ENCODE measurements at regions not wholly inside any gene's neighbourhood (a gene's known extent, or its start where the extent isn't known, plus 50 kb on each side); places are given as distances from the start of the nearest gene placed in this dataset.

DNA sequence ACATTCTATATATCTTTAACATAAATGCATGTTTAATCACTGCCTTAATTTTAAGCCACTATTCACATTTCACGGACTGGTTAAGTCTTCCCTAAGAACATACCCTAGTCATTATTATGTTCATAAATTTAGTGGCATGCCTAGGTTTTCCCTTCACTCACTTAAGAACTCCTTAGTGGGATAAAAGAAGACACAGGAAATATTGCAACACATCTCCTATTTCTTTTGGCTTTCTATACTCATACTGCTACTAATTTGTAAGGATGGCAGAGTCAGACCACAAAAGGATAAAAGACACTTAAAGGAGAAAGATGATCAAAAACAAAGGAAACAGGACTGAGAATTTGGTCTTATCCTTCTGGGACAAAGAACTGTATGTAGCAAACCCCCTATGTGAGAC, 951.4 kb downstream of the SORCS3 start:
- no peak for TF ChIP-seq BRCA1 (IDR thresholded peaks at IDR 0.05; ENCODE audit: low read depth, low read length)
- TF ChIP-seq TAF1 (IDR thresholded peaks at IDR 0.05; ENCODE audit: low read depth, low read length) = no peak
- no peak for TF ChIP-seq NANOG (IDR thresholded peaks at IDR 0.05; ENCODE audit: insufficient read depth, low read depth, low read length, poor library complexity, severe bottlenecking)
- TF ChIP-seq SAP30 (IDR thresholded peaks at IDR 0.05; ENCODE audit: insufficient read depth, insufficient replicate concordance, low read length) = no peak
- no peak for TF ChIP-seq KDM4A (IDR thresholded peaks at IDR 0.05; ENCODE audit: low read depth, low read length, severe bottlenecking)
- no peak for TF ChIP-seq CREB1 (IDR thresholded peaks at IDR 0.05)
- no peak for TF ChIP-seq RAD21 (IDR thresholded peaks at IDR 0.05 in 1 of 2, conservative IDR thresholded peaks at IDR 0.05 in 1 of 2; ENCODE audit: low read depth in 2 of 2, low read length in 2 of 2)
- TF ChIP-seq TEAD4 (IDR thresholded peaks at IDR 0.05; ENCODE audit: low read depth, low read length) = no peak
- TF ChIP-seq, protein P1, sequence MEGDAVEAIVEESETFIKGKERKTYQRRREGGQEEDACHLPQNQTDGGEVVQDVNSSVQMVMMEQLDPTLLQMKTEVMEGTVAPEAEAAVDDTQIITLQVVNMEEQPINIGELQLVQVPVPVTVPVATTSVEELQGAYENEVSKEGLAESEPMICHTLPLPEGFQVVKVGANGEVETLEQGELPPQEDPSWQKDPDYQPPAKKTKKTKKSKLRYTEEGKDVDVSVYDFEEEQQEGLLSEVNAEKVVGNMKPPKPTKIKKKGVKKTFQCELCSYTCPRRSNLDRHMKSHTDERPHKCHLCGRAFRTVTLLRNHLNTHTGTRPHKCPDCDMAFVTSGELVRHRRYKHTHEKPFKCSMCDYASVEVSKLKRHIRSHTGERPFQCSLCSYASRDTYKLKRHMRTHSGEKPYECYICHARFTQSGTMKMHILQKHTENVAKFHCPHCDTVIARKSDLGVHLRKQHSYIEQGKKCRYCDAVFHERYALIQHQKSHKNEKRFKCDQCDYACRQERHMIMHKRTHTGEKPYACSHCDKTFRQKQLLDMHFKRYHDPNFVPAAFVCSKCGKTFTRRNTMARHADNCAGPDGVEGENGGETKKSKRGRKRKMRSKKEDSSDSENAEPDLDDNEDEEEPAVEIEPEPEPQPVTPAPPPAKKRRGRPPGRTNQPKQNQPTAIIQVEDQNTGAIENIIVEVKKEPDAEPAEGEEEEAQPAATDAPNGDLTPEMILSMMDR (IDR thresholded peaks at IDR 0.05; ENCODE audit: control extremely low read depth in 1 of 3, insufficient read depth in 1 of 3, low read depth in 1 of 3, low read length in 3 of 3) = no peak
- no peak for TF ChIP-seq SIRT6 (IDR thresholded peaks at IDR 0.05; ENCODE audit: low read length)
- no peak for TF ChIP-seq POLR2A (IDR thresholded peaks at IDR 0.05; ENCODE audit: control extremely low read depth in 1 of 2, low read depth in 2 of 2, low read length in 2 of 2)
- Histone ChIP-seq H2BK12ac (ENCODE audit: low read depth, low read length) (no peak overlapping the region), H3K9ac (replicated peaks in 1 of 4; ENCODE audit: extremely low read depth in 1 of 4, low read depth in 3 of 4, low read length in 3 of 4) (no peak overlapping the region), H3K4me2 (ENCODE audit: insufficient read depth in 1 of 2, low read depth in 2 of 2, low read length in 2 of 2) (no peak overlapping the region), H2BK20ac (ENCODE audit: low read length) (no peak overlapping the region), H3K56ac (replicated peaks; ENCODE audit: insufficient read length, low read depth, low read length) (no peak overlapping the region), H2AFZ (ENCODE audit: low read length) (no peak overlapping the region), H3K23ac (ENCODE audit: insufficient read length) (no peak overlapping the region), H3K4me1 (replicated peaks in 1 of 4; ENCODE audit: control insufficient read depth in 3 of 4, insufficient read depth in 4 of 4, low read length in 3 of 4) (no peaks in the 10 kb centered on the region), H3K27me3 (replicated peaks in 1 of 4; ENCODE audit: control insufficient read depth in 3 of 4, extremely low read depth in 1 of 4, insufficient read depth in 3 of 4, low read length in 3 of 4) (no peaks in the 10 kb centered on the region), H3K79me2 (ENCODE audit: control insufficient read depth in 1 of 2, insufficient read depth in 2 of 2, low read length in 2 of 2) (no peaks in the 10 kb centered on the region), H4K91ac (replicated peaks; ENCODE audit: insufficient read length, low read length) (no peak overlapping the region), H3K4ac (replicated peaks; ENCODE audit: insufficient read length, low read depth, low read length) (no peak overlapping the region), H3K14ac (ENCODE audit: insufficient read length) (no peak overlapping the region), H3K36me3 (ENCODE audit: control insufficient read depth in 2 of 4, insufficient read depth in 4 of 4, low read length in 3 of 4) (no peaks in the 10 kb centered on the region), H3K18ac (ENCODE audit: extremely low read depth, low read length) (no peak overlapping the region), H4K5ac (ENCODE audit: insufficient read length, low read depth, low read length) (no peak overlapping the region), H3K9me3 (ENCODE audit: insufficient read depth in 2 of 2, low read depth in 1 of 2, low read length in 1 of 2) (no peaks in the 10 kb centered on the region), H2AK5ac (ENCODE audit: low read depth, low read length) (no peak overlapping the region), H2BK120ac (replicated peaks; ENCODE audit: low read depth, low read length) (no peak overlapping the region), H3K27ac (ENCODE audit: low read depth, low read length) (no peak overlapping the region), H4K8ac (ENCODE audit: extremely low read depth, insufficient read depth, low read length) (no peak overlapping the region), H3K4me3 (ENCODE audit: extremely low read depth in 1 of 4, insufficient read depth in 2 of 4, low read depth in 3 of 4, low read length in 4 of 4) (no peak overlapping the region), H3K23me2 (ENCODE audit: low read depth, low read length) (no peaks in the 10 kb centered on the region), H2BK15ac (ENCODE audit: low read length) (no peak overlapping the region), H2BK5ac (ENCODE audit: low read depth, low read length) (no peak overlapping the region), H3K79me1 (ENCODE audit: low read depth, low read length) (no peaks in the 10 kb centered on the region), H4K20me1 (replicated peaks in 1 of 2; ENCODE audit: control insufficient read depth in 1 of 2, insufficient read depth in 2 of 2, low read length in 2 of 2) (no peaks in the 10 kb centered on the region)
- FAIRE-seq (no peak), DNase-seq (ENCODE audit: low read depth in 1 of 2, low spot score in 2 of 2) (no peak)
- WGBS, 2 experiments (ENCODE audit: extremely low coverage in 1 of 2, insufficient coverage in 1 of 2, insufficient read length in 1 of 2, insufficient replicate concordance in 2 of 2, low coverage in 1 of 2, low lambda C conversion rate in 2 of 2, missing lambda C conversion rate in 1 of 2) = 94% methylated on average over 1 of the region's 1 CpG; no CpG with 5 or more reads in 1 of the 2 experiments
- ChIA-PET CTCF (ENCODE audit: partially characterized antibody) (no interaction called here), POLR2A (ENCODE audit: partially characterized antibody) (no interaction called here)
